ENCODE measurements at regions not wholly inside any gene's neighbourhood (a gene's known extent, or its start where the extent isn't known, plus 50 kb on each side); places are given as distances from the start of the nearest gene placed in this dataset.

DNA sequence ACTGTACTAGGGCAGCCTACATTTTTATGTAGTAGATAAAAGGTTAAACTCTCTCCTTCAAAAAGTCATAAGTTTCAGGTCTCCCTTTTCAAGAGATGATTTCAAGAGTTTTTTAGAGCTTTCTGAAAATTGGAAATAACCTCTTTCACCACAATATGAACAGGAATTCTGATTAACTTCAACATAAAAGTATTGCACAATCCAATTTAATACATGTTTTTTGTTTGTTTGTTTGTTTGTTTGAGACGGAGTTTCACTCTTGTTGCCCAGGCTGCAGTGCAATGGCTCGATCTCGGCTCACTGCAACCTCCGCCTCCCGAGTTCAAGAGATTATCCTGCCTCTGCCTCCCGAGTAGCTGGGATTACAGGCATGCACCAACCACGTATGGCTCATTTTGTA is 265.4 kb upstream of the DCAF8L1 start:
- Histone ChIP-seq H3K4me3 (ENCODE audit: low read depth, low read length) (no peak overlapping the region), H3K27ac (no peak overlapping the region), H3K9me3 (ENCODE audit: severe bottlenecking) (no peaks in the 10 kb centered on the region), H3K27me3 (ENCODE audit: insufficient read depth, low read depth, severe bottlenecking) (no peaks in the 10 kb centered on the region), H3K36me3 (no peaks in the 10 kb centered on the region)
- TF ChIP-seq, protein P1, sequence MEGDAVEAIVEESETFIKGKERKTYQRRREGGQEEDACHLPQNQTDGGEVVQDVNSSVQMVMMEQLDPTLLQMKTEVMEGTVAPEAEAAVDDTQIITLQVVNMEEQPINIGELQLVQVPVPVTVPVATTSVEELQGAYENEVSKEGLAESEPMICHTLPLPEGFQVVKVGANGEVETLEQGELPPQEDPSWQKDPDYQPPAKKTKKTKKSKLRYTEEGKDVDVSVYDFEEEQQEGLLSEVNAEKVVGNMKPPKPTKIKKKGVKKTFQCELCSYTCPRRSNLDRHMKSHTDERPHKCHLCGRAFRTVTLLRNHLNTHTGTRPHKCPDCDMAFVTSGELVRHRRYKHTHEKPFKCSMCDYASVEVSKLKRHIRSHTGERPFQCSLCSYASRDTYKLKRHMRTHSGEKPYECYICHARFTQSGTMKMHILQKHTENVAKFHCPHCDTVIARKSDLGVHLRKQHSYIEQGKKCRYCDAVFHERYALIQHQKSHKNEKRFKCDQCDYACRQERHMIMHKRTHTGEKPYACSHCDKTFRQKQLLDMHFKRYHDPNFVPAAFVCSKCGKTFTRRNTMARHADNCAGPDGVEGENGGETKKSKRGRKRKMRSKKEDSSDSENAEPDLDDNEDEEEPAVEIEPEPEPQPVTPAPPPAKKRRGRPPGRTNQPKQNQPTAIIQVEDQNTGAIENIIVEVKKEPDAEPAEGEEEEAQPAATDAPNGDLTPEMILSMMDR (IDR thresholded peaks at IDR 0.05; ENCODE audit: low read depth, low read length): no peak
- no peak for DNase-seq

DNA sequence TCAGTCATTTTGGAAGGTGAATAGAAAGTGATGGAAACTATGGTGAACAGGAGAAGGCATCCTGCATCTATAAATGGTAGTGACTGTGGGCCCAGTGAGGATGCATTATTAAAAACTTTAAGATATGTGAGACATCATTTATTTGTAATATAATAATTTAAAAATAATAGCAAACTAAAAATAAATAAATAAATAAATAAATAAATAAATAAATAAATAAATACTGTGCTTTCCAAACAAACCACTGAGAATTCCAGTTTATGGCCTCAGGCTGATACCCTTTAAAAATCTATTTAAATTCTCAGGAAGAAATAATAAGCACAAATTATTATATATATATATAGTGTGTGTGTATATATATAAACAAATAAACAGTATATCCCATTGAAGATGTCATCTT is 248.0 kb upstream of the DCAF8L1 start:
- TF ChIP-seq, protein P1 (IDR thresholded peaks at IDR 0.05; ENCODE audit: low read depth, low read length): no peak

DNA sequence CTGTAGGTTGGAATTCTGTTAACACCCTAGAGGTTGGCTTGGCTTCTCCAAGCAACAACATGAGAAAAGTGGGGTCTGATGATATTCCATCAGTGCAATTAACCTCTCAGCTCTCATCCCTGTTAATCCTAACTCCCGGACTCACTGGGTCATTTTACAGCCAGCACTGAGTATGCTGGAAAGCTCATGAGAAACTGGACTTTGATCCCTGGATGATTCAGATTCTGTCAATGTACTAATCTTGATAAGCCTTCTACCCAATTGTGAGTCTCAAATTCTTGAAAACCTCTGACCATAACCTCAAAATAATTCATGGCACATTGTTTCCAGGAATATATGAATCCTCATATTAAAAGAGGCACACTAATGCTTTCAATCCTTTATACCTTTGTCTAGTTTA is 244.3 kb upstream of the DCAF8L1 start:
- Histone ChIP-seq H3K9me3 (ENCODE audit: severe bottlenecking) (no peaks in the 10 kb centered on the region), H3K4me3 (ENCODE audit: low read depth, low read length) (no peak overlapping the region), H3K27ac (no peak overlapping the region), H3K27me3 (ENCODE audit: insufficient read depth, low read depth, severe bottlenecking) (no peaks in the 10 kb centered on the region), H3K36me3 (no peaks in the 10 kb centered on the region)
- TF ChIP-seq, protein P1 (IDR thresholded peaks at IDR 0.05; ENCODE audit: low read depth, low read length): no peak
- no peak for DNase-seq

More for the DNA sequence above, 248.0 kb upstream of the DCAF8L1 start:
- Histone ChIP-seq H3K27me3 (ENCODE audit: insufficient read depth, low read depth, severe bottlenecking) (no peaks in the 10 kb centered on the region), H3K36me3 (no peaks in the 10 kb centered on the region), H3K27ac (no peak overlapping the region), H3K4me3 (ENCODE audit: low read depth, low read length) (no peak overlapping the region), H3K9me3 (ENCODE audit: severe bottlenecking) (no peaks in the 10 kb centered on the region)
- DNase-seq: no peak

DNA sequence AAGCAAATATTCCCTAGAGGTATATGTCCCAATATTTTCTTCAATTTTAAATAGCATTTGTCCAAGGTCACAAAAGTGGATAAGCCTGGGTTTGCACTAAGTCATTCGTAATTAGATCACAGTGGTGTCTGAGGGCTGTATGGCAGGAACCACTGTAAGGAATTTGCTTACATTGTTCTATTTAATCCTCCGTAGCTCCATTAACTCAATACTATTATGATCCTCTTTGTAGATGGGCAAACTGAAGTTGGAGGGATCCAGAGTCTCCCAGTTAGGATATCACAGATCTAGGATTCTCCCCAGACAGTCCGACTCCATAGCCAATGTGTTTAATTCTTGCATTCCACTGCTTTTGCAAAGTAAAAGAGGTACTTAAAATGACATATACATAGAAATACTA is 242.7 kb upstream of the DCAF8L1 start:
- no peaks in the 10 kb centered on the region for H3K27me3 ChIP-seq (ENCODE audit: insufficient read depth, low read depth, severe bottlenecking)
- H3K36me3 ChIP-seq: no peaks in the 10 kb centered on the region
- no peak overlapping the region for H3K4me3 ChIP-seq (ENCODE audit: low read depth, low read length)
- TF ChIP-seq, protein P1 (IDR thresholded peaks at IDR 0.05; ENCODE audit: low read depth, low read length): no peak
- no peak overlapping the region for H3K27ac ChIP-seq
- no peak for DNase-seq
- H3K9me3 ChIP-seq (ENCODE audit: severe bottlenecking): no peaks in the 10 kb centered on the region

- no peak for DNase-seq
- H3K4me3 ChIP-seq (ENCODE audit: low read depth, low read length): no peak overlapping the region
- H3K27ac ChIP-seq: no peak overlapping the region
- no peaks in the 10 kb centered on the region for H3K36me3 ChIP-seq
- H3K9me3 ChIP-seq (ENCODE audit: severe bottlenecking): no peaks in the 10 kb centered on the region
- TF ChIP-seq, protein P1 (IDR thresholded peaks at IDR 0.05; ENCODE audit: low read depth, low read length): no peak
- H3K27me3 ChIP-seq (ENCODE audit: insufficient read depth, low read depth, severe bottlenecking): no peaks in the 10 kb centered on the region
Measured at GRCh38 chrX:28223469-28223868, 242.2 kb upstream of the DCAF8L1 start.

DNA sequence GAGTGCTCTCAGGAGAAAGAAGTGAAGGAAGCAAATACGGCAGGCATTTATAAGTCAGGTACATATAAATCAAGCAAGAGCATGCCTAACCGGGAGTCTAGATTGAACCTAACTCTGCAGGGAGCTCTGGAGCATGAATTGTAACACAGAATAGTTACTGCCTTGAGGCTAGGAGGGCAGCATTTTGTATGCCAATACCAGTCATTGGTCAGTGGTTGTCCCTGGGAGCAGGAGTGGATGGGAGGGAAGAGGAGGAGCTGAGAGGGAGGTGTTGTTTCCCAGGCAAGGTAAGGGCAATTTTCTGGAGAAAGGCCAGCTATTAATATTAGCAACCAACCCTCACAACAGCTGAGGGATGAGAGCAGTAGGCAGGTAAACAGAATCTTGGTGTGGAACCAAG is 224.7 kb upstream of the DCAF8L1 start:
- Histone ChIP-seq H3K9me3 (ENCODE audit: severe bottlenecking) (no peaks in the 10 kb centered on the region), H3K27ac (no peak overlapping the region), H3K36me3 (no peaks in the 10 kb centered on the region), H3K4me3 (ENCODE audit: low read depth, low read length) (no peak overlapping the region), H3K27me3 (ENCODE audit: insufficient read depth, low read depth, severe bottlenecking) (no peaks in the 10 kb centered on the region)
- DNase-seq: no peak
- TF ChIP-seq, protein P1 (IDR thresholded peaks at IDR 0.05; ENCODE audit: low read depth, low read length): no peak

All from WERI-Rb-1 (cell line).